Left kidney (tissue), 1 donor: ENCODE measurements at regions not wholly inside any gene's neighbourhood (a gene's known extent, or its start where the extent isn't known, plus 50 kb on each side); places are given as distances from the start of the nearest gene placed in this dataset.
A peak's percentile ranks its signal among the peaks of the same experiment; 100 is the strongest.

Experiments used
- DNase-seq: peaks from one replicate; pipeline ENCODE4 v3.0.0-alpha.2; 2013

DNA sequence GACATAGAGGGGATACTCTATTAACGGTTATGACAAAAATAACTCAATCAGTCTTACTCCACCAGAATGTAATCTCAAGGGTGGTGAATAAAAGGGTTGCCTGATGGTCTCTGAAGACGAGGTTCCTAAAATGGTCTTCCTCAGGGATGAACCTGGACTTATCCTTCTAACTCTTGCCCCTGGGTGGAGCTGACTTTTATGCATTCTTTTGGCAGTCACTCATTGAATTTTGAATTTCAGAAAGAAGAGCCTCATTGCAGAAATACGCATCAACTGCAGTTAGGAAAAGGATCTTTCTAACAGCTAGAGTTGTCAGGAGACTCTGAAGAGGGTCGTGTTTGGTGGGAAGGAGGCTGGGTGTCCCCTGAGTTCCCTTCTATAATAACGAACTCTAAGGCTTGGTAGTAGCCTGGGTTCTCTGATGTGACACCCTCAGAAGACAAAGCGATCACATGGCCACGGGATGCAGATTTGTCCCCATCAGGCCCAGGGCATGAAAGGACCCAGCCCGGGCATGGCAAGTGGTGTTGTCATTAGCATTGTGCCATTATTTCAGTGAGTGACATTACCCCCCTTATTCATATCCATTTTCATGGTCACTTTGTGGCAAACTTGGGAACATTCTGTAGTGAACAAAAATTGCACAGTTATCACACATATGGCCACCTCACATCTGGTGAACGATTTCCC is 58.6 kb upstream of the JCAD start:
- no peak for DNase-seq

DNA sequence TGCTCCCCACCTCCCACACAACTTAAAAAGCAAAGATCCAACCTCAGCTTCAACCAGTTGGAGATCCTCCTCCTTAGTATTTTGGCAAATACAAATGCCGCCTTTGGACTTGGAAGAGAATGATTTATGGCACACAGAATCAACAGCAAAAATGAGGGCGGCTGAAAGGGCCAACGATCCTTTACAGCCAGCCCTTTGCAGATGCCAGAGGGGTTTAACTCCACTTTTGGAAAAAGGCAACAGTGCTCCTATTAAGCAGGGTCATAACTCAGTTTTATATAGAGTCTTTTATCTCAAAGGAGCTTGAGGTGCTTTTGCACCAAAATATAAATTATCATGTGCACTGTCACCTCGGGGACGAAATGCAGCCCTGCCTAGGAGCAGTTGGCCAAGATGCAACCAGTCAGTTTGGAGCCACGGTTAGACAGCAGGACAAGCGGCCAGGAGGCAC is 56.7 kb upstream of the JCAD start:
- DNase-seq: peak; percentile 2

DNA sequence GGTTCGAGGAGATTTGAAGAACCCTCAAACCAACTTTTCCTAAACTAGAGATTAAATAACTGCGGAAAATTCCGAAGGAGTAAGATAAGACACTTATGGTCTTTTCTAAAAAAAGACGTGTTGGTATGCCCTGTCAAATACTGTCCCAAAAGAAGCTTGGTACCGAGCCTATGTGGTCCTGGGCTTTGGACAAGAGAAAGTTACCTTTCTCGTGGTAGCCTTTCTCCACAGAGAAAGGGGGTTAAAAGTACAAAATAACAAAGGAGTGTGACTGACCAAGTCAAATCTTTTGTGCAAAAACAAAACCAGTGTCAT is 56.2 kb upstream of the JCAD start:
- no peak for DNase-seq

DNA sequence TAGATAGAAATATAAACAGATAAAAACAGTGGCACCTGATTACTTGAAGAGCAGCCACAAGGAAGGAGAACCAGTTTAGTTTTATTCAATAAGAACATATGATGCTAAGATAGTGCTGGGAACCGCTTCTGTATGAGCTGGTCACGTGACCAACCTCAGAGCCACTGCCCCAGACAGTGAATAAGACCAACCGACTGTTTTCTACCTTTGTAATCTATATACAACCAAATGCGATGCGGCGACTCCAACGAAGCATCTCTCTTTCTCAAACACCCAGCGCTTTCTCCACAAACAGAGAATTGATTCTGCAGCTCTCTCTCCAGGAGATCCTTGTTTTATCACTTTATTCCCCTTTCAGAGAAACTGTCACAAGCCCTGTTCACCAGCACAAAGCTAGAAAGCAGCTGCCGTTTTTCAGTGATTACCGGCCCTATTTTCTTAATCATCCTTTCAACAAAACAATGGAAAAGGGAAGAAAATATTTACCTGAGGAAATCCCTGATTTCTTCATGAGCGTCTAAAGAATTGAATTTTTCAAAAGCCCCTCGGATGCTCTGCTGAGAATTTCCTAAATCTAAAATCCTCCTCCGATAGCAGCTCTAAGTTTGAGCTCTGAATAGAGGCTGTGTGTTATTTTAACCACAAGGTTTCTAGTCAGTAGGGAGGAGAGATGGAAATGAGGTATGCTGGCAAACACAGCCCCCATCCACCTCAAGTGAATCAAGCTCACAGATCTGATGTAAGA is 55.7 kb upstream of the JCAD start:
- DNase-seq: peak; percentile 20

DNA sequence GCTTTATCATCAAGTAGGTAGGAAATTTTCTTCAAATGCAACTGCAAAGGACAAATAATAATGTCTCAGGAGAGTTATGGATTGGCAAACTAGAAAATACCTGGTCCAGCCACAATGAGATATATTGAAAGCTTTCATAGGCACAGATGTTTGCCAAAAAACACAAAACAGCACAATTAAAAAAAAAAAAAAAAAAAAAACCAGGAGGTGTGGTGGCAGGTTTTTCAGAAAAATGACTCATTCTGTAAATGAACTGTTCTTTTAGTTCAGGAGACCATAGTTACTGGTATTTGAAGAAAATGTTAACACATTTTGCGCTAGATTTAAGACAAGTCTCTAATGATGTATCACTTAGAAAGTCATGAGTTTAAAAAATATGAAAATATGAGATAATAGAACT is 55.0 kb upstream of the JCAD start:
- DNase-seq: no peak

DNA sequence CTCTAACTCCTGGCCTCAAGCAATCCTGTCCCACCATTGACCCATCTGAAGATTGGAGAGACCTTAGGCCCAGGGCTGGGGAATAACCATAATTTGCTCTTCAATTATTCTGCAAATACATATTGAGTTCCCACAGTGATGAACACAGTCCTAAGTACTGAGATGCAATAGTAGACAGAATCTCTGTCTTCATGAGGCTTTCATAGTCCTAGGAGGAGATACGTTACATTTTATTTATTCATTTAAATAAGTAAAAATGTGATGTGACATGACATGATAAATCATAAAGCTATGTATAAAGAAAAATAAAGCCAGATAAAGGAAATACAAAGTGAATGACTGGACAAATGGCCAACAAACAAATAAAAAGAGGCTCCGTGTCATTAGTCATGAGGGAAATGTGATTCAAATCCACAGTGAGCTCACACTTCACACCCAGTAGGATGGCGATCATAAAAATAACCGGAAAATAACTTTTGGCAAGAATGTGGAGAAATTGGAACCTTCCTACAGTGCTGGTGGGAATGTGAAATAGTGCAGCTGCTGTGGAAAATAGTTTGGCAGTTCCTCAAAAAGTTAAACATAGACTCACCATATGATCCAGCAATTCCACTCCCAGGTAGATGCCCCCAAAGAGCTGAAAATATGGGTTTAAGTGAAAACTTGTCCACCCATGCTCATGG is 52.1 kb upstream of the JCAD start:
- DNase-seq: no peak
